GM18505 (cell line): ENCODE measurements at regions not wholly inside any gene's neighbourhood (a gene's known extent, or its start where the extent isn't known, plus 50 kb on each side); places are given as distances from the start of the nearest gene placed in this dataset.
"Not testable (repeated sequence)": the region's sequence is repeated elsewhere in the genome, so short reads cannot be mapped to it uniquely, and the experiment has no call there.

Source experiments
- ATAC-seq: cut with Tn5 transposase; IDR thresholded peaks from one replicate; pipeline ENCODE4 v1.9.1; 2021; ENCODE audit not compliant: unreplicated experiment
- POLR2A ChIP-seq: IDR thresholded peaks from 4 replicates; pipeline ENCODE4 v1.6.1; 2011; ENCODE audit warnings: borderline replicate concordance; ENCODE audit not compliant: insufficient read depth, insufficient read length; ENCODE audit errors: extremely low read depth

DNA sequence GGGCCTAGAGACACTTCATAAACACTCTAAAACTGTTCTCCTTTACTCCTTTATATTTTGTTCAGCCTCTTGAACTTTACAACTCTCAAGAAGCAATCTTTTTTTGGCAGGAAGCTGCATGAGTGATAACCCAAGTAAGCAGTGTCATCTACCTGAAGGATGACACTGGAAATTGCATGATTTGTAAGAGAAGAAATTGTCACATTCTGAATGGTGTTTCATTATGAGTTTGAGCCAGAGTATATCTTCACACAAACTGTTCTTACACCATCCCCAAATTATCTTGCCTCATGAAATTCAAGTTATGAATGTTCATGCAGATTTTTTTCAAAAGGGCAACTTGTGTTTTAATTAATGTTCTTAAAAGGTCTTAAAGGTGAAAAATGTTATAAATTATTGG lies 799.3 kb downstream of the TBC1D32 start:
- no peak for ATAC-seq
- TF ChIP-seq POLR2A = no peak

DNA sequence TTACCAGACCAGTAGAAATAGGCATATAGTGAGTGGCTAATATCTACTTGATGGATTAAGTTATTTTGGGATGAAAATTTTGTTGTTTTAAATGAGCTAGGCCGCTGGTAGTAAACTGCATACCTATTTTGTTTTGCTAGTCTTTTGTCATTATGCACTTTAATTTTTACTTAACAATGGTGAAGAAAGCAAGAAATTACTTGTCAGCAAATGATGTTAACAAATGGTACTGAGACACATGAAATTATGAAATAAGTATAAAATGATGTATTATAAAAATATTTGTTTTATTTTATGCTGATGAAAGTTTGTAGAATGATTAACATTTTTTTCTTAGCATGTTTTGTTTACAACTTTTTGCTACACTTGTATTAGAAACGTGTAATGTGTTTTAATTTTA lies 807.7 kb downstream of the TBC1D32 start:
- ATAC-seq = no peak
- no peak for TF ChIP-seq POLR2A

DNA sequence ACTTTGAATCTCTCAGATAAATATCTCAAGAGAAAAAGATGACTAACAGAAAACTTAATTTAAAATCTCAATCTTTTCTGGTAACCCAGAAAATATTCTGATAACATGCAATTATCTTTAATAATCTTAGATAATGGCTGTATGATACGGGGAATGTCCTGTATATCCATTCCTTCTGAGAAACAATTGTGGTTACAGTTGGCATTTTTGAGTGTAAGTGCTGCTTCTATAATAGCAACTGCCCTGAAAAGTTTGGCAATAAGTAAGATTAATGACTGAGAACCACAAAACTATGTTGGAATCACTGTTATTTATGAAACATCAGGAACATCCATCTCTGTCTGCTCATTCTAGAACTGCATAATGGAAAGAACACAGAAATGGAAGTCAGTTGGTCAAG lies 819.7 kb downstream of the TBC1D32 start:
- no peak for TF ChIP-seq POLR2A
- ATAC-seq = no peak

DNA sequence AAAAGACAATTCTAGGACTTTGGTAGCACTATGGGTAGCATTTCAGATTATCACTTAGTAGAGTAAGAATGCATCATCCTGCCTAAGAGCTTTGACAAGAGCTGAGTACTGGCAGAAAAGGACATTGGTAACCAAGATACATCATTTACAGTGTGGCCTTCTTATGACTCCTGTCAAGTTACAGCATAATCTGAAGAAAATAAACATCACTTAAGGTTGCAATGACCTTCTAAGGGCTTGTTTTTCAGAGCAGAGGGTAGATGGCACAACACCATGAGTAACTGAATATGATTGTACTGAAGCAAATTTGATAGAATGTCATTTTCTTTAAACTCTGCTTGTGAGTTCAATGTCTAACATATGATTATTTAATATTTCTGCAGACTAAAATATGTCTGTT lies 822.6 kb downstream of the TBC1D32 start:
- no peak for TF ChIP-seq POLR2A
- no peak for ATAC-seq

DNA sequence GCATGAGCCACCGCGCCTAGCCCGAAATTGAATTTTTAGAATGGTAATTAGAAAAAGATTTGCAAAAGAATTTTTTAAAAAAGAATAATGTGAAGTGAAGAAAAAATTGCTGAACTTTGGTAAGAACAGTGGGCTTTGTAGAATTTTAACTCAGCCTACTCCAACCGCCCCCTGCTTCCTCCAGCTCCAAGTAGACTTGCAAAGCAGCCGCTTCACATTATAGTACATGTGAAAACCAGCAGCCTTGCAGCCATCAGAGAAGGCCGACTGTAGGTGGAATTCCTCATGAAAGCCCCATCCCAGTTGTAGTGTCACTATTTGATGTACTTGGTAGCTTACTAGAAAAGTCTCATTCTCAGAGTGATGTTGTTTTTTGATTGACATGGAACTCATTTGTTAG lies 835.6 kb downstream of the TBC1D32 start:
- ATAC-seq = no peak
- TF ChIP-seq POLR2A = no peak

DNA sequence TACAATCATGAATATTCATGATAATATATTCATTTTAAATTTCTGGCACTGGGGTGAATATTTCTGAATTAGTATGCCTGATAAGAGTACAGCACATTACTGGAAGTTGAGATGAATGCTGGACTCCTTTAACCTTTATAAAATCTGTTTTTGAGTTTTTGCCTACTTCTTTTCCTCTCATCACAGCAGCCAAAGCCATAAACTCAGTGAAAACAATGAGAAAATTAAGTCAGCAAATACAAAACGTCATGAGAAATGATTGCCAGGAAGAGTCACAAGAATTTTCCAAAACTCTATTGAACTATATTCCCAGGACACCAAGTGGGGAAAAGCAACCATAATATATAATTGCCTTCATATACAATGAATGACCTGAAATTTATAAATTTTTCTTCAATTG lies 837.6 kb downstream of the TBC1D32 start:
- ATAC-seq = no peak
- no peak for TF ChIP-seq POLR2A

DNA sequence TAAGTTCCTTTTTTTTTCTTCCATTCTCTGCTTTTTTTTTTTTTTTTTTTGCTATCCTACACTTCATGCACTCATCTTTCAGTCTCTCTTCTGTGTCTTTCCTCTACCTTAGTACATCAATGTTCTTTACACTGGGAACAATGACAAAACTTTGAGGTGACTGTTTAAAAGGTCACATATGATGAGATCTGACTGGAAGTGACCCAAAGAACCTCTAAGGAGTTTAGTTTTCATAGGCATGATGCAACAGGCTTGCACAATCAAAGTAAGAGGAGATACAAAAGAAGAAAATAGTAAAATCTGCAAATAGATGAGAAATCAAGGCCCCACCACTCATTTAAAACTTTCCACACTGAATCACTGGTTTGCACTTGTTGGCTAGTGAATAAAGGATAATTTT lies 840.8 kb downstream of the TBC1D32 start:
- no peak for ATAC-seq
- TF ChIP-seq POLR2A = no peak

DNA sequence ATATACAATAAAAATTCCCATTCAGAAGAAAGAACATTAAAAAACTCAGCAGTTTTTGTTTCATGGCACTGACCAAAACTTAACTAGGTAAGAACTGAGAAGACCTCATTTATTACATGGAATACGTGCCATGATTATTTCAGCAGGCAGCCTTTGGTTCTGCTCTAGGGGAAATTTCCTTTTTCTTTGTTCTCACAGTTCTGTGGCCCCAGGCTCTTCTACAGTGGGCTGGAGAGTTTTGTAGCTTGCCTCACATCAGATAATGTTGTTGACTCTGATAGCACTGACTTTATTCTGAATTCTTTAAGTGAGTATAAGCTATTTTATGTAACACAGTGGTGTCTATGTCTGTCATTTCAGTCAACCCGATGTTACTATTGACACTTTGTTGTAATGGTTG lies 844.3 kb downstream of the TBC1D32 start:
- no peak for TF ChIP-seq POLR2A
- ATAC-seq = no peak

DNA sequence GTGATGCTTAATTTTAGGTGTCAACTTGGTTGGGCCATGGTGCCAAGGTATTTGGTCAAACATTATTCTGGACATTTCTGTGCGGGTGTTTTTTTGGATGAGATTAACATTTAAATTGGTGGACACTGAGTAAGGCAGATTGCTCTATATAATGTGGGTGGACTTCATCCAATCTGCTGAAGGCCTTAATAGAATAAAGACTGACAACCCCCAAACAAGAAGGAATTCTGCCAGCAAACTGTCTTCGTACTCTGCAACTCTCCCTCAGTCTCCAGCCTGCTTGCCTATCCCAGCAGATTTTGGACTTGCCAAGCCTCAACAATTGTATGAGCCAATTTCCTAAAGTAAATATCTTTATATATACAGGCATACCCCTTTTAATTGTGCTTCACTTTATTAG lies 850.1 kb downstream of the TBC1D32 start:
- TF ChIP-seq POLR2A = no peak
- no peak for ATAC-seq

DNA sequence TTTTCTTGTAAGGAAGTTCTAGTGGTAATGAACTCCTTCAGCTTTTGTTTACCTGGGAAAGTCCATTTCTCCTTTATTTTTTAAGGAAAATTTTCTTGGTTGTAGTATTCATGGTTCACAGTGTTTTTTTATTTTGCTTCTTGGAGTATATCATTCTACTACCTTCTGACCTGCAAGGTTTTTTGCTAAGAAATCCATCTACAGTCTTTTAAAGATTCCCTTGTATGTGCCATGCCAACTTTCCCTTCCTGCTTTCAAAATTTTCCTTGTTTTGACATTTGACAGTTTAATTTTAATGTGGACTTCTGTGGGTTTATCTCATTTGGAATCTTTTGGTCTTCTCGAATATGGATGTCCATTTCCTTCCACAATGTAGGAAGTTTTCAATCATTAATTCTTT lies 855.6 kb downstream of the TBC1D32 start:
- ATAC-seq = no peak
- TF ChIP-seq POLR2A = no peak

DNA sequence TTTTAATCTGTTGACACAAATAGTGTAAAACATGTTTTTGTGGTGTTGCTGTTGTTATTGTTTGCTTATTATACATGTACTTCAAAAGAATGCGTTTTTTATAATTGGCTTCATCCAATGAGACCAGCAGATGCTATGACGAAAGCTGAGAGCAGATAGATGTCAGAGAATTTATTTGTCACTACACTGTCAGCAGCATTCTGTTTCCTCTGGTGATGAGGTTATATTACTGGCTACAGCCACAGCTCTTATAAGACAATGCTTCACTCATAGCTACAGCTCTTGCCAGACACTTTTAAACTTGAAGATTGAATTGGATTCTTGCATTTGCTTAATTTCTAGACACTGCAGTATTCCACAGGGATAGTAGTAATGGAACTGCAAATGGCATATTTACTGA lies 860.5 kb downstream of the TBC1D32 start:
- ATAC-seq = no peak
- no peak for TF ChIP-seq POLR2A

DNA sequence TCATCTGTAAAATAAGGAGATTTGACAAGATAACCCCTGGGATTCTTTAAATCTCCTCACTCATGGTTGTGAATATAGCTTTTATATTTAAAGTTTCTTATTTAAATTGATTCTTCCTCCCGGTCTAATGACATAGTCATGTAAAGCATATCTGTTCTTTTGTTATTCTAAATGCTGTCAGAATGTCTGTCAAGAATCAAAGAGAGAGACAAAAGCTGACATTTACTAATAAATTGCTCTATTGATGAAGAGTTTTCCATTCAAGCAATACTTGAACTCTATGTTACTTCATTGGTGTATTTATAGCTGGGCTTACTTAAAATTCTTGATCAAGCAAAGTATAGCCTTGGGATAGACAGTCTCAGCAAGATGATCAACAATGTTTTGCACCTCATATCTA lies 865.8 kb downstream of the TBC1D32 start:
- TF ChIP-seq POLR2A = no peak
- no peak for ATAC-seq

DNA sequence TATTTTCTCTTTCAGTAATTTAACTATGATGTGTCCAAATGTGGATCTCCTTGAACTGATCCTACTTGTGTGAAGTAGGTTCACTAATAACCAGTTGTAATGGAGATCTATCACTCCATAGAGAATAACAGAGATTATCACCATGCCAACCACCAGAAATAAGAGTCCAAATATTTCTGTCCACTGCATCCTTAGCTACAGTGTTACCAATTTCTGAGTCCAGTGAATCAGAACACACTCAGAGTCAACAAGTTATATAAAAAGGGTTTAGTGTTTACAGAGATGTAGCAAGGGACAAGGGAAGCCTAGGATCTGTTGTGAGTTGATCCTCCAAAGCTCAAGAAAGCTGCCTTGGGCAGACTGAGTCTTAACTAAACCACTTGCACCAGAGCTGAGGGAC lies 882.8 kb downstream of the TBC1D32 start:
- no peak for ATAC-seq
- TF ChIP-seq POLR2A = no peak

DNA sequence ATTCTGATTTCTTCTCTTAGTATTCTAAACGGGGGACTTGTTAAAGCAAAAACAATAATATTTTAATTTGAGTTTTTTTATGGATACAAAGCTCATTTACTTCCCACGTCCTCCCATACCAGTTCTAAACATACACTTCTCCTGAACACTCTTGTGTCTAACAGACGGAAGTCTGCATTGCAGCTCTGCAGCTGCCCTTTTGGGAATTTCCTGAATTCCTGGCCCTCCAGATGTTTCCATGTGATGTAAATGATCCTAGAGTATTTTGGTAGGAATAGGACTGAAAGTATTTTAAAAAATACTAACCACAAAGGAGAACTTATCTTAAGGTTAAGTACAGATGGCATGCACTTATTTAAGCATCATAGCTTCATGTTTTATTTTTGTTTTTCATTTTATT lies 886.7 kb downstream of the TBC1D32 start:
- TF ChIP-seq POLR2A = no peak
- no peak for ATAC-seq

DNA sequence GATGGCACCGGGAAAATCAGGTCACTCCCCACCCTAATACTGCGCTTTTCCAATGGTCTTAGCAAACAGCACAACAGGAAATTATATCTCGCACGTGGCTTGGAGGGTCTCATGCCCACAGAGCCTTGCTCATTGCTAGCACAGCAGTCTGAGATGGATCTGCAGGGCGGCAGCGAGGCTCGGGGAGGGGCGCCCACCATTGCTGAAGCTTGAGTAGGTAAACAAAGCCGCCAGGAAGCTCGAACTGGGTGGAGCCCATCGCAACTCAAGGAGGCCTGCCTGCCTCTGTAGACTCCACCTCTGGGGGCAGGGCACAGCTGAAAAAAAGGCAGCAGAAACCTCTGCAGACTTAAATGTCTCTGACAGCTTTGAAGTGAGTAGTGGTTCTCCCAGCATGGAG lies 901.4 kb downstream of the TBC1D32 start:
- ATAC-seq = not testable (repeated sequence)
